HPDE6-E6E7 (cell line): ENCODE measurements at regions not wholly inside any gene's neighbourhood (a gene's known extent, or its start where the extent isn't known, plus 50 kb on each side); places are given as distances from the start of the nearest gene placed in this dataset.
"Not testable (repeated sequence)": the region's sequence is repeated elsewhere in the genome, so short reads cannot be mapped to it uniquely, and the experiment has no call there.

Source experiments
- DNase-seq: peaks from one replicate; pipeline ENCODE4 v3.0.0; 2011; ENCODE audit warnings: missing footprints; ENCODE audit errors: extremely low spot score

- DNase-seq, result no peak
These were observed 580.4 kb upstream of the ADGRL3 start for GRCh38 chr4:60619531-60620305.

GRCh38 chr4:60637976-60638375, 562.1 kb upstream of the ADGRL3 start:
- DNase-seq, result no peak

- peak; percentile 23 for DNase-seq
These were observed 551.4 kb upstream of the ADGRL3 start for GRCh38 chr4:60648774-60649173.

- no peak for DNase-seq
These were observed 547.2 kb upstream of the ADGRL3 start for GRCh38 chr4:60652933-60653332.

GRCh38 chr4:60655356-60655755, 544.8 kb upstream of the ADGRL3 start:
- DNase-seq, result no peak

- no peak for DNase-seq
These were observed 544.0 kb upstream of the ADGRL3 start for GRCh38 chr4:60656171-60656570.

- peak; percentile 2 for DNase-seq
These were observed 543.1 kb upstream of the ADGRL3 start for GRCh38 chr4:60657041-60657440.

- DNase-seq, result no peak
These were observed 542.3 kb upstream of the ADGRL3 start for GRCh38 chr4:60657807-60658206.

- no peak for DNase-seq
These were observed 536.4 kb upstream of the ADGRL3 start for GRCh38 chr4:60663769-60664168.

- no peak for DNase-seq
These were observed 517.2 kb upstream of the ADGRL3 start for GRCh38 chr4:60682901-60683300.

GRCh38 chr4:60683357-60683756, 516.8 kb upstream of the ADGRL3 start:
- peak; percentile 20 for DNase-seq

GRCh38 chr4:60683973-60684372, 516.2 kb upstream of the ADGRL3 start:
- peak; percentile 1 for DNase-seq

GRCh38 chr4:60696062-60696461, 504.1 kb upstream of the ADGRL3 start:
- not testable (repeated sequence) for DNase-seq

- no peak for DNase-seq
These were observed 491.1 kb upstream of the ADGRL3 start for GRCh38 chr4:60709061-60709460.

- no peak for DNase-seq
These were observed 481.3 kb upstream of the ADGRL3 start for GRCh38 chr4:60718874-60719273.

GRCh38 chr4:60721685-60722084, 478.4 kb upstream of the ADGRL3 start:
- no peak for DNase-seq

GRCh38 chr4:60723796-60724195, 476.3 kb upstream of the ADGRL3 start:
- DNase-seq, result no peak

- peak; percentile 19 for DNase-seq
These were observed 475.5 kb upstream of the ADGRL3 start for GRCh38 chr4:60724623-60725022.

- DNase-seq, result no peak
These were observed 473.3 kb upstream of the ADGRL3 start for GRCh38 chr4:60726779-60727178.

- DNase-seq, result peak; percentile 13
These were observed 470.9 kb upstream of the ADGRL3 start for GRCh38 chr4:60729194-60729593.

GRCh38 chr4:60729764-60730163, 470.4 kb upstream of the ADGRL3 start:
- not testable (repeated sequence) for DNase-seq

- peak; percentile 37 for DNase-seq
These were observed 462.3 kb upstream of the ADGRL3 start for GRCh38 chr4:60737858-60738257.

GRCh38 chr4:60743654-60744053, 456.5 kb upstream of the ADGRL3 start:
- no peak for DNase-seq

GRCh38 chr4:60744767-60745166, 455.4 kb upstream of the ADGRL3 start:
- no peak for DNase-seq
